GM12875 (cell line): ENCODE measurements at regions not wholly inside any gene's neighbourhood (a gene's known extent, or its start where the extent isn't known, plus 50 kb on each side); places are given as distances from the start of the nearest gene placed in this dataset.

Experiments
- H3K4me3 ChIP-seq: one replicate; pipeline ENCODE4 v1.5.1; 2011; ENCODE audit warnings: low read depth, low read length, control low read depth
- TF ChIP-seq, protein P1 (sequence below): IDR thresholded peaks from 2 replicates; pipeline ENCODE4 v1.5.1; 2011; ENCODE audit warnings: low read depth, mild to moderate bottlenecking, control low read depth, inconsistent platforms, low read length, moderate library complexity, borderline replicate concordance; ENCODE audit not compliant: insufficient read depth

DNA sequence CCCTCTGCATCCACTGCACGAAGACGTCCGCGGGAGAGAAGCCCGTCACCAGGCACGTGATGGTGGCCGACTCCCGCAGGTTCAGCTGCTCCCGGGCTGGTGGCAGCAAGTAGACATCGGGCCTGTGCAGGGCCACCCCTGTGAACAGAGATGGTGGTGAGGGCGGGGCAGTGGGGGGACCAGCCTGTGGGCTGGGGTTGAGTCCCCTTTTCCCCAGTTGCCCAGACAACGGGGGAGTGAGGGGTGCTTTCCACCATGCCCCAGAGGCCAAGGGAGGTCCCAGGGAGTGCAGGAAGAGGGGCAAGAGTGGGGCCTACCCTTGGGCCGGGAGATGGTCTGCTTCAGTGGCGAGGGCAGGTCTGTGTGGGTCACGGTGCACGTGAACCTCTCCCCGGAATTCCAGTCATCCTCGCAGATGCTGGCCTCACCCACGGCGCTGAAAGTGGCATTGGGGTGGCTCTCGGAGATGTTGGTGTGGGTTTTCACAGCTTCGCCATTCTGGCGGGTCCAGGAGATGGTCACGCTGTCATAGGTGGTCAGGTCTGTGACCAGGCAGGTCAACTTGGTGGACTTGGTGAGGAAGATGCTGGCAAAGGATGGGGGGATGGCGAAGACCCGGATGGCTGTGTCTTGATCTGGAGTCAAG, 328.3 kb downstream of the TMEM121 start:
- no peak overlapping the region for H3K4me3 ChIP-seq
- TF ChIP-seq, protein P1, sequence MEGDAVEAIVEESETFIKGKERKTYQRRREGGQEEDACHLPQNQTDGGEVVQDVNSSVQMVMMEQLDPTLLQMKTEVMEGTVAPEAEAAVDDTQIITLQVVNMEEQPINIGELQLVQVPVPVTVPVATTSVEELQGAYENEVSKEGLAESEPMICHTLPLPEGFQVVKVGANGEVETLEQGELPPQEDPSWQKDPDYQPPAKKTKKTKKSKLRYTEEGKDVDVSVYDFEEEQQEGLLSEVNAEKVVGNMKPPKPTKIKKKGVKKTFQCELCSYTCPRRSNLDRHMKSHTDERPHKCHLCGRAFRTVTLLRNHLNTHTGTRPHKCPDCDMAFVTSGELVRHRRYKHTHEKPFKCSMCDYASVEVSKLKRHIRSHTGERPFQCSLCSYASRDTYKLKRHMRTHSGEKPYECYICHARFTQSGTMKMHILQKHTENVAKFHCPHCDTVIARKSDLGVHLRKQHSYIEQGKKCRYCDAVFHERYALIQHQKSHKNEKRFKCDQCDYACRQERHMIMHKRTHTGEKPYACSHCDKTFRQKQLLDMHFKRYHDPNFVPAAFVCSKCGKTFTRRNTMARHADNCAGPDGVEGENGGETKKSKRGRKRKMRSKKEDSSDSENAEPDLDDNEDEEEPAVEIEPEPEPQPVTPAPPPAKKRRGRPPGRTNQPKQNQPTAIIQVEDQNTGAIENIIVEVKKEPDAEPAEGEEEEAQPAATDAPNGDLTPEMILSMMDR: no peak

DNA sequence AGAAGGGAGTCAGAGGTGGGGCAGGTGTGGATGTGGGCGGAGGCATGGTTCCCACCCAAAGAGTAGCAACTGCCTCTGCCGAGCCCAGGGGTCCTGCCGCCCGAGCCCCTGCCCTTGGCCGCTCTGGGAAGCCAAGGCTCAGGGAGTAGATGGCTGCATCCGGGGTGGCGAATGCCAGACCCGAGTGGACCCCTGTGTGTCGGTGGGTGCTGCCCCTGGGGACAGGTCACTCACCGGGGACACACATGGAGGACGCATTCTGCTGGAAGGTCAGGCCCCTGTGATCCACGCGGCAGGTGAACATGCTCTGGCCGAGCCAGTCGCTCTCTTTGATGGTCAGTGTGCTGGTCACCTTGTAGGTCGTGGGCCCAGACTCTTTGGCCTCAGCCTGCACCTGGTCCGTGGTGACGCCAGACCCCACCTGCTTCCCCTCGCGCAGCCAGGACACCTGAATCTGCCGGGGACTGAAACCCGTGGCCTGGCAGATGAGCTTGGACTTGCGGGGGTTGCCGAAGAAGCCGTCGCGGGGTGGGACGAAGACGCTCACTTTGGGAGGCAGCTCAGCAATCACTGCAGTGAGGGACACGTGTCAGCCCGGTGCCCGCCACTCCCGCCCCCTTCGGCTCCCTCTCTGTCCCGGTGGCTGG, 329.0 kb downstream of the TMEM121 start:
- H3K4me3 ChIP-seq: peak overlapping the region; percentile 91
- TF ChIP-seq, protein P1: no peak

DNA sequence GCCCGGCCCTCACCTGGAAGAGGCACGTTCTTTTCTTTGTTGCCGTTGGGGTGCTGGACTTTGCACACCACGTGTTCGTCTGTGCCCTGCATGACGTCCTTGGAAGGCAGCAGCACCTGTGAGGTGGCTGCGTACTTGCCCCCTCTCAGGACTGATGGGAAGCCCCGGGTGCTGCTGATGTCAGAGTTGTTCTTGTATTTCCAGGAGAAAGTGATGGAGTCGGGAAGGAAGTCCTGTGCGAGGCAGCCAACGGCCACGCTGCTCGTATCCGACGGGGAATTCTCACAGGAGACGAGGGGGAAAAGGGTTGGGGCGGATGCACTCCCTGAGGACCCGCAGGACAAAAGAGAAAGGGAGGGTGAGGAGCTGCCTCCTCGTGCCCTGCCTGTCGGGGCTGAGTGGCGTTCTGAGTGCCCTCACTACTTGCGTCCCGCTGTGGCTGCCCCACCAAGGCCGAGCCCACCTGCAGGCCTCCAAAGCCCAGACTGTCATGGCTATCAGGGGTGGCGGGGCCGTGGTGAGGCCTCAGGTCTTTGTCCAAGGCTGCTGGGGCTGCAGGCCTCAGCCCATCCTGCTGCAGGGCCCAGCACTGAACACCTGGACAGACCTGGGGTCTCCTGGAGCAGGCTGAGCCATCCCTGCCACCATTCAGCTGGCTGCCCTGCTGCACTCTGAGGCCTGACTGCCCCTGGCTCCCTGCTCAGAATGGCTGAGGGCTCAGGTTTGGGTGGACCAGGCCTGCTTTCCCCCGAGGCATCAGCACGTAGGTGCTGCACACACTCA, 329.7 kb downstream of the TMEM121 start:
- TF ChIP-seq, protein P1: no peak
- H3K4me3 ChIP-seq: peak overlapping the region; percentile 91

DNA sequence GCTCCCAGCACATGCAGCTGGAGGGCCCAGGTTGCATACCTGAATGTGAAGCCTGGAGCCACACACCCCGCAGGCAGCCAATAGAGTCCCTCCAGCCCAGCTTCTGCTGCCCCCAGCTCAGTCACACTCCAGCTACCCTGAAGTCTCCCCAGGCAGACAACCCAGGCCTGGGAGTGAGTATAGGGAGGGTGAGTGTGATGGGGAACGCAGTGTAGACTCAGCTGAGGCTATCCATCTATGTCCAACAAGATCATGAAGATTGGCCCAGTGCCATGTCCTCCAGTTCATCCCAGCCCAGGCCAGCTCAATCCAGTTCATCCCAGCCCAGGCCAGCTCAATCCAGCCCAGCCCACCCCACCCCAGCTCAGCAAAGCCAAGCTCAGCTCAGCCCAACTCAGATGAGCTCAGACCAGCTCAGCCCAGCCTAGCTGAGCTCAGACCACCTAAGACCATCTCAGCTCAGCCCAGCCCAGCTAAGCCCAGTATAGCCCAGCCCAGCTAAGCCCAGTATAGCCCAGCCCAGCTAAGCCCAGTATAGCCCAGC, 330.4 kb downstream of the TMEM121 start:
- TF ChIP-seq, protein P1: no peak
- peak overlapping the region; percentile 91 for H3K4me3 ChIP-seq

DNA sequence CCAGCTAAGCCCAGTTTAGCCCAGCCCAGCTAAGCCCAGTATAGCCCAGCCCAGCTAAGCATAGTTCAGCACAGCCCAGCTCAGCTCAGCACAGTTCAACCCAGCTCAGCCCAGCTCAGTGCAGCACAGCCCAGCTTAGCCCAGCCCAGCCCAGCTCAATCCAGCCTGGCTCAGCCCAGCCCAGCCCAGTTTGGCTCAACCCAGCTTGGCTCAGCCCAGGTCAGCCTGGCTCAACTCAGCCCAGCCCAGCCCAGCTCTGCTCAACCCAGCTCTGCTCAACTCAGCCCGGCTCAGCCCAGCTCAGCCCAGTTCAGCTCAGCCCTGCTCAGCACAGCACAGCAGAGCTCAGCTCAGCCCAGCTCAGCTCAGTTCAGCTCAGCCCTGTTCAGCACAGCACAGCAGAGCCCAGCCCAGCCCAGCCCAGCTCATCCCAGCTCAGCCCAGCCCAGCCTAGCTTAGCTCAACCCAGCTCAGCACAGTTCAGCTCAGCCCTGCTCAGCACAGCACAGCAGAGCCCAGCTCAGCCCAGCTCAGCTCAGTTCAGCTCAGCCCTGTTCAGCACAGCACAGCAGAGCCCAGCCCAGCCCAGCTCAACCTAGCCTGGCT, 330.9 kb downstream of the TMEM121 start:
- TF ChIP-seq, protein P1: no peak
- H3K4me3 ChIP-seq: peak overlapping the region; percentile 91

DNA sequence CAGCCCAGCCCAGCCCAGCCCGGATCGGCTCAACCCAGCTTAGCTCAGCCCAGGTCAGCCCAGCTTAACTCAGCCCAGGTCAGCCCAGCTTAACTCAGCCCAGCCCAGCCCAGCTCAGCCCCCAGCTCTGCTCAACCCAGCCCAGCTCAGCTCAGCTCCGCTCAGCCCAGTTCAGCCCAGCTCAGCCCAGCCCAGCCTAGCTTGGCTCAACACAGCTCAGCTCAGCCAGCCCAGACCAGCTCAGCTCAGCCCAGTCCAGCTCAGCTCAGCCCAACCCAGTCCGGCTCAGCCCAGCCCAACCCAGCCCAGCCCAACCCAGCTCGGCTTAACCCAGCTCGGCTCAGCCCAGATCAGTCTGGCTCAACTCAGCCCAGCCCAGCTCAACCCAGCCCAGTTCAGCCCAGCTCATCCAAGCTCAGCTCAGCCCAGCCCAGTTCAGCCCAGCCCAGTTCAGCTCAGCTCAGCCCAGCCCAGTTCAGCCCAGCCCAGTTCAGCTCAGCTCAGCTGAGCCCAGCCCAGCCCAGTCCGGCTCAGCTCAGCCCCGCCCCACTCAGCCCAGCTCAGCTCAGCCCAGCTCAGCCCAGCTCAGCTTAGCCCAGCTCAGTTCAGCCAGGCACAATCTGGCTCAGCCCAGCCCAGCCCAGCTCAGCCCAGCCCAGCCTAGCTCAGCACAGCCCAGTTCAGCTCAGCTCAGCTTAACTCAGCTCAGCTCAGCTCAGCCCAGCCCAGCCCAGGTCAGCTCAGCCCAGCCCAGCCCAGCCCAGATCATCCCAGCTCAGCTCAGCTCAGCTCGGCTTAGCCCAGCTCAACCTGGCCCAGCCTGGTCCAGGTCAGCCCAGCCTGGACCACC, 331.7 kb downstream of the TMEM121 start:
- H3K4me3 ChIP-seq: peak overlapping the region; percentile 91
- TF ChIP-seq, protein P1: no peak
